Epithelial cell of prostate (primary cell): ENCODE measurements at regions not wholly inside any gene's neighbourhood (a gene's known extent, or its start where the extent isn't known, plus 50 kb on each side); places are given as distances from the start of the nearest gene placed in this dataset.
"Not testable (repeated sequence)": the region's sequence is repeated elsewhere in the genome, so short reads cannot be mapped to it uniquely, and the experiment has no call there.

Experiments used
- DNase-seq: peaks from one replicate; pipeline ENCODE4 v3.0.0-alpha.2; 2011; ENCODE audit warnings: low read depth, low spot score
- H3K27ac ChIP-seq: fragments of 450-650 bp; 2 replicates; pipeline ENCODE4 v1.5.1; 2017; ENCODE audit warnings: mild to moderate bottlenecking

DNA sequence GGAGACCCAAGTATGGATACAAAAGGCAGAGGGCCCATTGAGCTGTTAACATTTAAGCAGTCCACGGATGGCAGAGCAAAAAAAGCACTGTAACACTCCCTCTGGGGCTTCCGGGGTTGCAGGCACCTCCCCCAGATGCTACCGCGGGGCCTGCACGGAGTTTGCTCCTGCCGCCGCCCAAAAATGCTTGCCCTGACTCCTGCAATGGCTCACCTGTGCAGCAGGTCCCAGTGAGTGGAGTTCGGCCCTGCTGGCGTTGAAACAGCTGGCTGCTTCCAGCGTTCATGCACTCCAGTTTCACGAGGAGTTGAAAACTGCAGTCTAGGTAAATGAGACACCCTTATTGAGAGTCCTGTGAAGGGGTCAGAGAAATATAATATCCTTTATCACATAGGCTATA lies 832.8 kb downstream of the NCAM2 start:
- DNase-seq: no peak

DNA sequence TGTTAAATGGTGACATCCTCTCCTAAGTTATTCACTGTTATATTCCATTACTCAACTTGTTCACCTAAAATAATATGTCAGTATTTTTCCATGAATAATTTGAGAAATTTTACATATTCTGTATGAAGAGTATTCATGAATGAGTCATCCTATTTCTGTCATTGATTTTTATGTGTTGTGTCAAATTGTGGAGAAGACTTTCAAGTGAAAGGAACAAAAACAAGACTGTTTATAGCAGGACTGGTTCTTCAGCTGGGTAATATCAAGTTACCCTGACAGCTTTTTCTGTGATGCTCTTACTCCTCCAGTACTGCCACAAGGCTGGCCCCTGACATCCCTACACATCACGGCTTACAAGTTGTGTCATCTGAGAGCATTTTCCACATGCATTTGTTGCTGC lies 847.7 kb downstream of the NCAM2 start:
- no peak overlapping the region for H3K27ac ChIP-seq
- DNase-seq: no peak

More for the DNA sequence above, 832.8 kb downstream of the NCAM2 start:
- no peak overlapping the region for H3K27ac ChIP-seq

DNA sequence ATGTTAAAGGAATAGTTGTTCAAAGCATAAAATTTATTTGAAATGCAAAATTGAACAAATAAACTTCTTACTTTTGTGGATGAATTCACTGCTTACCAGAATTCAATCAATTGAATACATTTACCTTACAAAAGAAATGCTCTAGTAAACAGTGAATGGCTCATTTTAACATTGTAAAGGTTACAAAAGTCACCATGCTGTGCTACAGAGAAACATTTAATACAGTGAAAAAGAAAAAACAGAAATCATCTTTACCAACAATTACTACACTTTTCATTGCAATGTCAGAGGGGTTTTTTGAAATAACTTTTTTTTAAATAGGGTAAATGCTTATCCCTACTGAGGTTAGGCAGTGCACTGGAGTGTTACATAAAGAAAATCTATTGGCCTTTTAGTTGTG lies 853.0 kb downstream of the NCAM2 start:
- peak overlapping the region; percentile 51 for H3K27ac ChIP-seq
- no peak for DNase-seq

DNA sequence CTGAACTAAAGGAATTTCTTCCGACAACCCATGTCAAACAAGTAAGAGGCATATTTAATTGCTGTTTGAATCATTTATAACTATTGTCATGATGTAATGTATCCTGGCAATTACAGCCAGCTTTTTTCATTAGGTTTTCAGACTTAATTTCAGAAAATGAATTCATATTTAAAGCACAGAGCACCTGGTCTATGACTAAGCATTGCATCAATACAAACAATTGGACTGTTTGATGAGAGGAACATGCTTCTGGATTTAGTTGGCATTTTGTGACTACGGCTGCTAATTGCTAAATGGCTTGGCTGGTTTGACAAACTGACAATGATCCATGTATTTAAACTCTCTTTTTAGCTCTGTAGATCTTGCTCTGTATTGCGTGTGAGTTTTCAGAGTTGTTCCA lies 853.4 kb downstream of the NCAM2 start:
- no peak for DNase-seq
- peak overlapping the region; percentile 51 for H3K27ac ChIP-seq

DNA sequence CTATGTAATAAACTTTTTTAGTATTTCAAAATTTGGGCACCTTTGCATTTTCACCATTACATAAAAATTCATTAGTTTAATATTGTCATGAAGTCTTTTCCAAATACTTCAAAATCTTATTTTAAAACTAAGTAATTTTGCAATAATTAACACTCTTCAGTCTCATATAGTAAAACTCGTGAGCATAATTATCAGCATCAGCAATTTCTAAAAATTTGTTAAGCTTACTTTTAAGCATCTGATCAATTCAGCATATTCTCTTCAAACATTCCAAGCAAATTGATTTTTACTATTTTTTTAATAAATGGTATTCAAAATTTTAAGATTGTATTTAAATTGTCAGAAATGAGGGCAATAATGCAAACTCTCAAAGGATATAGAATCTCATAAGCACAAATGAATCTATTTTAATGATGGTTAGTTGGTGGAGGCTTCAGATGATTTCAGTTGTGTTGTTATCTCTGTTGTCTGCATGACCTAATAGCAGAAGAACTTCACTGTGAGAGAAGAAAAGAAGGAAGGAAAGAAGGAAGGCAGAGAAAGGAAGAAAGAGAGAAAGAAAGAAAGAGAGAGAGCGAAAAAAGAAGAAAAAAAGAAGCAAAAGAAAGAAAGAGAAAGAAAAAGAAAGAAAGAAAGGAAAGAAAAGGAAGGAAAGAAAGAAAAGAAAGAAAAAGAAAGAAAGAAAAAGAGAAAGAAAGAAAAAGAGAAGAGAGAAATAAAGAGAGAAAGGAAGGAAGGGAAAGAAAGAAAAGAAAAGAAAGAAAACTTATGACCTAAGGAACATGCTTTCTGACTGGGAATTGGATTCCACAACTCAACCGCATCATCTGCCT lies 860.5 kb downstream of the NCAM2 start:
- no peak overlapping the region for H3K27ac ChIP-seq
- no peak for DNase-seq

DNA sequence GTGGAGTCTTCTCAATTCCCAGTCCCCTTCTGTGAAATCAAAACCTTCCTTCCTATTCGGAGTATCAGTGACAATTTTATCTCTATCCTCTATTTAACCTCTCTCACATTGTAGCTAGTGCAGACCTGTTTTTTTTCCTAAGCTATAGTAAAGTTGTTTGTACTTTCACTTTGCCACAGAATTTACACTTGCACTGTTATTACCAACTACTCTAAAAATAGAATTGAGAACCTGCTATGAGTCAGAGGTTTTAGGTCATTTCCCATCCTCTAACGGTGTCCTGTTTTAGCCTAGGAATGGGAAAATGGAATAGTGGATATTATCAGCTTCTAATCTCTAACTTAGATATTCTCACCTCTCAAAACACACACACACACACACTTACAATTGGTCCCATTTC lies 862.7 kb downstream of the NCAM2 start:
- no peak for DNase-seq
- H3K27ac ChIP-seq: no peak overlapping the region

DNA sequence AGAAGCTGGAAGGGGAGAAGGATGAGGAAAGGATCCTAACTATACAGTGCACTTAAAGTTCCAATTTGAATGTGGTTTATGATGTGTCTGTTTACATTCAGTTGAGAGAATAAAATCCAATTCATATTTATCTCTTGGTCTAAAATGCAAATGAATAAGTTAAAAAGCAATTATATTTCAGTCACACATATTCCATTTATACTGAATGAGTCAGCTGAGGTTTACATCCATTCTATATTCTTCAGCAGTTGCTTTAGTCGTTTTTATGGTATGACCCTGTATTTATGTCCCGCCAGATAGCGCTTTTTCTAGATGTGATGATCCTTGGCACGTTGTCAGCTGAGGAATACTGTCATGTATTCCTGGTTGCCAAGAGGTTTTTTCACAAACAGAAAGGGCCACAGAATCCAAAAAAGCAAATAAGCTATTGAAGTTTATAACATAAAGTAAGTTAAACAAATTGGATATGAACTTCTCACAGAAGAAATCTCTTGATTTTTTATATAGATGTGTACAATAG lies 866.2 kb downstream of the NCAM2 start:
- H3K27ac ChIP-seq: no peak overlapping the region
- DNase-seq: no peak

DNA sequence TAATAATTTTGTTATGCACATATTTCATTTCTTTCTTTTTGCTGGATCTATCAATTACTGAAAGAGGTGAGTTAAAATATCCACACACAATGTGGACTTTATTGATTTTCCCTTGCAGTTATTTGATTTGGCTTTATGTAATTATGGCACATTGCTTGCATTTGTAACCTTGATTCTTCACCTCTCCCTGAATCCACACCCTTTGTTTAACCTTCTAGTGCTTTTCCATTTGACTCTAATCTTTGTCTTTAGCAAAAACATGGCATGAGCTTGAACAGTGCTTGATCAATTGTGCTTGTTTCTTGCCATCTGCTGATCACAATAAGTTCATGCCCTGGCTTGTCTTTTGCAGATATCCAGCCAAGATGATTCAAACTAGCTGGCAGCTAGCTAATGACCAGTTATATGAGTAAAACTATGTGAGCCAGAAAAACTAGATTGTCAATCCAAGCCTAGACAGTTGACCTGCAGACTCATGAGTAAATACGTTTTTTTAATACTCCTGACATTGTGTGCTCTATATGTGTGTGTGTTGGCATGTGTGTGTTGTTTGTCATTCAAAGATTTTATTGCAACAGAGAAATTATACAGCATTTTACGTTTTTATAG lies 899.2 kb downstream of the NCAM2 start:
- peak overlapping the region; percentile 27 for H3K27ac ChIP-seq
- peak; percentile 69 for DNase-seq

DNA sequence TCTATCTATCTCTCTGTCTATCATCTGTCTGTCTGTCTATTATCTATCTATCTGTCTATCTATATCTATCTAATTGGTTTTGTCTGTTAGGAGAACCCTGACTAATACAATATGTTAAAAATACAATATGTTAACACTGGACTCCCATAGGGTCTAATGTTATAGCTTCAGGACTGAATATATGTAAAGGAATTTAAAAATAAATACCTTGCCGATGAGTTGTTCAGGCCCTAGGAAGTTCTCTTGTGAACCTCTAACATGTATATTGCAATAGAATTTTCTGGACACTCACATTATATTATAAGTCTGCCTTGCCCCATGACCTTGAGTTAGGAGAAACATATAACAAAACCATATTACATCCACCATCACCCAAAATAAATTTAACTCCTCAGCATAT lies 900.6 kb downstream of the NCAM2 start:
- DNase-seq: no peak

DNA sequence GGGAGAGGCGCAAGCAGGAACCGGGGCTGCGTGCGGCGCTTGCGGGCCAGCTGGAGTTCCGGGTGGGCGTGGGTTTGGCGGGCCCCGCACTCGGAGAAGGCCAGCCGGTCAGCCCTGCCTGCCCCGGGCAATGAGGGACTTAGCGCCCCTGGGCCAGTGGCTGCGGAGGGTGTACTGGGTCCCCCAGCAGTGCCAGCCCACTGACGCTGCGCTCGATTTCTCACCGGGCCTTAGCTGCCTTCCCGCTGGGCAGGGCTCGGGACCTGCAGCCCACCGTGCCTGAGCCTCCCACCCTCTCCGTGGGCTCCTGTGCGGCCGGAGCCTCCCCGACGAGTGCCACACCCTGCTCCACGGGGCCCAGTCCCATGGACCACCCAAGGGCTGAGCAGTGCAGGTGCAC lies 904.2 kb downstream of the NCAM2 start:
- H3K27ac ChIP-seq, DNase-seq: not testable (repeated sequence)

More for the DNA sequence above, 900.6 kb downstream of the NCAM2 start:
- no peak overlapping the region for H3K27ac ChIP-seq

DNA sequence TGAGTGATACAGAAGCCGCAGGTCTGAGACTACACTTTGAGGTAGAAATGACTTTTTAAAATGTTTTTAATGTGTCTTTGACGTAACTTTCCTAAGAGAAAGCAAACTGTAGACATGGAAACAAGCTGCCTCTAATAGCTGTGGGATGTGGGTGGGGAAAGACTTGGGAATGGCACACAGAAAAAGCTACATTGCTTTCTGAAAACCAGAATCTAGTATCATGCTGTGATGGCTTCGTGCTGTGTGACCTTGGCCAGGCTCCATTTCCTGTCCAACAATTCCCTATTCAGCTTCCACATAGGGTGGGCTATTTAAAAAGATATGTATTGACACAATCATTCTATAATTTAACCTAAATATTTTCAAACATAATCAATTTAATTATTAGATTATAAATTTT lies 909.1 kb downstream of the NCAM2 start:
- H3K27ac ChIP-seq: no peak overlapping the region
- DNase-seq: no peak

DNA sequence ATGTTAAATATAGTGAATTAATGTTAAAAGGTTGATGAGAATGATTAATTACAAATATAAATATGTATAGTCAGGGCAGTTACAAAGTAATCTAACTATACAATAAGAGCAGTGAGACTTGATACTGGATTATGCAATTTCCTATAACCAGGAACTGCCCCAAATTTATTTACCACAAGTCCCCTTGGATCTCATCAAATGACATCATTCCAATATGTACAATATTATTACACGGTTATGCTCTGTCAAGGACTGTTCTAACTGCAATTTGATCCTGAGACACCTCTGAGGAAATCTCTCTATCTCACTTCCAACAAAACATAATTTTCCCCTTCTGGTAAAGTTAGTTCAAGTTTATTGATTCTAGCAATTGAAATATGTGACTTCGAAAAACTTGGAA lies 917.6 kb downstream of the NCAM2 start:
- no peak overlapping the region for H3K27ac ChIP-seq
- no peak for DNase-seq

DNA sequence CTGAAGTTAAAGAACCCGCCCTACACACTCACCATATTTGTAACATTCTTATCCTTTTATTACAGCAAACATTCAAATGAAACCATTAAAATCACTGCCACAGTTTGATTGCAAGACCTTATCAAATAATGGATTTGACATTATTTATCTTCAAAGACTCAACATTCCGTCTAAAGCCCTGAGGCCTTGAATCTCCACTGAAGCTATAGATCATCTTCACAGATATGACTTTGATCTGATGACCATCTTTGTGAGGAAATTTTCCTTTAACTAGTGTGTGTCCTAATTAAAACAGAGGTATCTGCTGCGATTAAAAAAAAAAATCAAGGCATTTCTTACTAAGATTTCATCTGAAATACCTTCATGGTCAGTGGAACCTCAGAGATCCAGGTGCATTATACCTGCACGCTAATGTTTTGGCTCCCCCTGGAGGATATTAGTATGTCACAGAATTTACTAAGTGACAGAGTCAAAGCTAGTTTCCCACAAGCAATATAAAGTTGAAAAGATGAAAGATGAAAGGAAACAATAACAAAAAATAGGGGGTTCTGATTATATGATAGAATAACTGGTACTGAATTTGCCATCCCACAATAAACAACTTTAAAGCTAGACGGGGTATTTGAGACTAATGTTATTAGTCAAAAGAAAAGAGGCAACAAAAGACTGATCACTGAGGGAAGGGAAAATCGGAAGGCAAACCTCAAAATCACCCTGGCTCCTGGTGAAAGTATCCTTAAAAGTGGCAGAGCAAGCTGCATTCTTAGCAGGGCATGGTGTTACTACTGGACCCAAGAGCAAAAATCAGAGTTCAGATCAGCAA lies 923.4 kb downstream of the NCAM2 start:
- no peak overlapping the region for H3K27ac ChIP-seq
- DNase-seq: no peak

DNA sequence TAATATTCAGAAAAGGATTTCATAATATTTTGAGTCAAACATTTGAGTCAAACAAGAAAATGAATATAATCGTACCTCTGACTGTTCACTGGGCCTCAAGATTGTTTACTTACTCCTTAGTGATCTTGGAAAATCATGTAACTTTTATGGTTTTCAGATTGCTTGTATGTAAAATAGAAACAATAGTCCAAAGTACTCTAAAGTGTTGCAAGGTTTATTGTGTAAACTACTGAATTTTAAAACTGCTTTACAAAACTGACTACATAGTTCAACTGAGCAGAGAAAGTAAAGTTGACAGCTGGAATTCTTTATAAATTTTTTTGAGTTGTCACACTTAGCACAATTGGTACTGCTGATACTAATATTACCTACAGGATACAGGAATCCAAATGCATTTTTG lies 931.0 kb downstream of the NCAM2 start:
- no peak for DNase-seq
- H3K27ac ChIP-seq: no peak overlapping the region

DNA sequence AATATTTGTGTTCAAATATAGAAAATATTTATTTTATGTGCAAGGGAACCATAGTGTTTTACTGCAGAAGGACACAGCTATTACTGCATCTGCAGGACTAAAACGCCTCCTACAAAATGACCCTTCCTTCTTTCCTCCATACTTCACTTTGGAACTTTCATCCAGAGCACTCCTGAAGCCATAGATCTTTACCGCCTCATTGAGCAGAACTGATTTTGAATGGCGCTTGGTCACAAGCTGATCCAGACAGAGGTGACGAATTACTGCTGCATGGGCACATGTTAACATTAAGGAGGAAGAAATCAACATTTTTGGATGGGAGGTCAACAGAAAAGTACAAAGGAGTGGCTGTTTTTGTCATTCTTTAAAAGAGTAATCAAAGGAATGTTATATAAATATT lies 931.6 kb downstream of the NCAM2 start:
- no peak for DNase-seq

DNA sequence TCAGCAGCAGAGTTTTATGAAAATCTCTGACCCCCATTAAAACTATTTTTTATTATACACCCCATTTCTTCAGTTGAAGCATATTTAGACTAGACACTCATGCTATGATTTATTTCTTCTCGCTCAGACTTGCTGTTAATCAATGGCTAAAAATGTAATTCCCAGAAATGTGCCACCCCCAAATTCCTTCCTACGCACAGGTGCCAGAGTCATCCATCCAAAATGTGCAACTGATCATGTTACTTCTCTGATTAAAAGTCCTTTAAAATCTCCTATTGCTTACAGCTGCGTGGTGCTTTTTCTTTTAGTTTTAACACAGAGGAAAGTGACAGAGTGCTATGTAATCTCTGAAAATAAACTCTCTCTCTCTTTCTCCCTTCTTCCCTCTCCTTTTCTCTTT lies 954.4 kb downstream of the NCAM2 start:
- DNase-seq: no peak
- no peak overlapping the region for H3K27ac ChIP-seq

More for the DNA sequence above, 931.6 kb downstream of the NCAM2 start:
- no peak overlapping the region for H3K27ac ChIP-seq

DNA sequence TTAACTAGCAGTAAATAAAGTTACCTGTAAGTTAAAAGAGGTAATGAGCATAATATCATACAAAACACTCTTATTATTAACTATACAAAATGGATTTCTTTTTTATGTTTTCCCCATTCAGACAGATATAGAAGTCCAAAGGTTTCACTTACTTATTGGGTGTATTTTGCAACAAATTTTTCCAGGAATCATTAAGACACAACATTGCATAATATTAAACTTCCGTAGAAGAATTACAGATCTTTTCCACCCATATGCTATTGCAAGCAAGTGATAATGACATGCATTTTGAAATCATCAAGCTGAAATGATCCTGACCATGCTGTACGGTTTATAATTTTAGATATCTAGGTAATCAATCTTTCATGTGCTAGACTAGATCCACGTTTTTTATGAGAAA lies 957.0 kb downstream of the NCAM2 start:
- DNase-seq: no peak

DNA sequence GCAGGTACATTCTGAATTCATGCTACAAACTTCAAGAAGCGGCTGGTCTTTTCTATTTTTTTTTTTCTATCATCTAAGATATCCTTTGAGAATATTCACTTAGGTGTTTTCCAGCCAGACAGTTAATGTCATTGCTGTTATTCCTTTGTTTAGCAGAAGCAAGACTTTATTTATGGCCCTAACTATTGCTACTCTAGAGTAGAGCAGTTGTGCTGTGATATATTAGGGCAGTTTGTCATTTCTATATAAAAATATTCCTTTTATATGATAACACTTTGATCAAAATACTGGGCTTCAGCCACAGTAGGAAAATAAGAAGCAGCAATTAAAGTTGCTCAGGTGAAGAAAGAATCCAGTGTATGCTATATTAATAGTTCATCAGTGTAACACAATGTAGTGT lies 959.3 kb downstream of the NCAM2 start:
- no peak overlapping the region for H3K27ac ChIP-seq
- DNase-seq: no peak

More for the DNA sequence above, 957.0 kb downstream of the NCAM2 start:
- H3K27ac ChIP-seq: no peak overlapping the region

DNA sequence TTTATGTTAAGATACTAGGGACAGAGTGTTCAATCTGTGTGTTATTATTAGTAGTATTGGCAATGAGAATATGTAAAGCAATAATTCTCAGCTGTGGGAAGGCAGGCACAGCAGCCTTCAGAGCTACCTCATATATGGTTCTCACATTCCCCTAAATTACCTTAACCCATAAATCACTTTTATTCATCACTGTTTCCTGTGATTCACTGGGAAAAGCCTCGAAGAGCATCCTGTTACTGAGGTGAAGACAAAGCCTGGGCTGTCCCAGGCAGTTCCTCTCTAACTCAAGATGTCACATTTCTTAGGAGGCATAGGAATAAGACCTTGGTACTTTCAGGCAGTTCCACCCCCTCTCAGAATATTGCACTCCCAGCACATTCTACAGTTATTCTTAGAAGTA lies 965.7 kb downstream of the NCAM2 start:
- no peak for DNase-seq
- H3K27ac ChIP-seq: no peak overlapping the region

DNA sequence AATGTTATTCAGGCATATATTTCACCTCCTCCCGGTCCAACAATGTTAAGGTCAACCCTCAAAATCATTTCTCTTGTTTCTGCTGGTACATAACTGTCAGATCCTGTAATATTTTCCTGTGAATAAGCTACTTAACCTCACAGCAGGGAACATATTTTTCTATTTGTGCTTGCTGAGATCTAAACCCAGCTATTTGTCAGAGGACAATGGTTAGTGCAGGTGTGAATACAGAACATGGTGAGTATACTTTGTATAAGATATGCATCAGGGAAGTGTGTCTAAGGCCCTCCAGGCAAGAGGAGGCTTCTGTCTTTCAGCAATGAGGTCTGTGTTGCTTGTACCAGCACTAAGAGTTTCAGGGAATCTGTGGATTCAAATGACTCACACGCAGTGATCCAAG lies 970.6 kb downstream of the NCAM2 start:
- no peak for DNase-seq
- H3K27ac ChIP-seq: no peak overlapping the region

DNA sequence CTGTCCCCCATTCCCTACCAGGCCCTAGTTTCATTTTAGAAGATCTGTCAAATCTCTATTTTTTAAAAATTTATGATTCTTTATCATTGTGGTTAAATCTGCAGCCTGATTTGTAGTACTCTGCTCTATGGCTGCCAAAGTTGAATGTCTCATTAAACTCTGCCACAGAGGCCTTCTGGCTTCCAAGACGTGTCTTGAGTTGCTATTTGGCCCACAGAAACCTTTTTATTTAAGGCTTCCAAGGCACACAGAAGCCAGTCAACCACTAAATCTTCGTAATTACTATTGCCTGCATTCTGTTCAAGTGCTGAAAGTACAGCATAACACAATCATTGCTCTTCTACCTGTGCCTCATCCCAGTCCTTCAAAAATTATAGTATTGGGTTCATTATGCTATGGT lies 971.0 kb downstream of the NCAM2 start:
- DNase-seq: no peak
- no peak overlapping the region for H3K27ac ChIP-seq
